Naive B cell (primary cell): ENCODE measurements at regions not wholly inside any gene's neighbourhood (a gene's known extent, or its start where the extent isn't known, plus 50 kb on each side); places are given as distances from the start of the nearest gene placed in this dataset.

ENCODE experiments used
- ATAC-seq, 2 donors: fragments of 150-1000 bp; cut with Tn5 transposase; 2 replicates each; pipeline ENCODE4 v1.10.0; 2021; ENCODE audit warnings: low read depth in 2 of 2, mild to moderate bottlenecking in 2 of 2, moderate library complexity in 2 of 2
- DNase-seq: peaks from one replicate; pipeline ENCODE4 v3.0.0; 2022
- H3K27ac Mint-ChIP-seq, 6 donors: one replicate each; pipeline ENCODE4 v1.8.0; 2020 to 2022; ENCODE audit warnings: mild to moderate bottlenecking in 6 of 6, mixed read lengths in 6 of 6, moderate library complexity in 5 of 6, inconsistent platforms in 2 of 6
- H3K27me3 Mint-ChIP-seq, 3 donors: one replicate each; pipeline ENCODE4 v1.8.0; 2021 to 2022; ENCODE audit warnings: mixed read lengths in 3 of 3, mild to moderate bottlenecking in 1 of 3
- H3K36me3 Mint-ChIP-seq, 2 donors: one replicate each; pipeline ENCODE4 v1.8.0; 2020 to 2022; ENCODE audit warnings: mixed read lengths in 2 of 2, inconsistent platforms in 1 of 2, mild to moderate bottlenecking in 1 of 2
- H3K4me1 Mint-ChIP-seq, 3 donors: one replicate each; pipeline ENCODE4 v1.8.0; 2020 to 2022; ENCODE audit warnings: mixed read lengths in 3 of 3, inconsistent platforms in 1 of 3, mild to moderate bottlenecking in 1 of 3, moderate library complexity in 1 of 3
- H3K4me3 Mint-ChIP-seq, 8 donors: one replicate each; pipeline ENCODE4 v1.8.0; 2020 to 2022; ENCODE audit warnings: mild to moderate bottlenecking in 8 of 8, mixed read lengths in 8 of 8, moderate library complexity in 8 of 8, inconsistent platforms in 2 of 8
- H3K9me3 Mint-ChIP-seq, 7 donors: one replicate each; pipeline ENCODE4 v1.8.0; 2020 to 2022; ENCODE audit warnings: mixed read lengths in 7 of 7, mild to moderate bottlenecking in 5 of 7, inconsistent platforms in 2 of 7, moderate library complexity in 1 of 7

DNA sequence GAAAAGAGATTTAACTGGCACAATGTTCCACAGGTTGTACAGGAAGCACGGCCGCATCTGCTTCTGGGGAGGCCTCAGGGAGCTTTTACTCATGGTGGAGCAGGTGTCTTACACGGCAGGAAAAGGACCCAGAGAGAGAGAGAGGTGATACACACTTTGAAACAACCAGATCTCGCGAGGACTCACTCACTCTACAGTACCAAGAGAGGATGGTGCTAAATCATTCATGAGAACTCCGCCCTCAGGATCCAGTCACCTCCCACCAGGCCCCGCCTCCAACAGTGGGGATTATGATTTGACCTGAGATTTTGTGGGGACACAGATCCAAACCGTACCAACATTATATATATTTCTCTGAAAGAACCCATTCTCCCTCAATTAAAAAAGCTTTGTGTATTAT lies 79.7 kb upstream of the DOCK10 start:
- Mint-ChIP-seq H3K27ac (no peak overlapping the region), H3K27me3 (peaks cover 0 to 8% (median 5%) of the 10 kb centered on the region in 3 donors), H3K36me3 (no peaks in the 10 kb centered on the region), H3K4me1 (peaks cover 2 to 5% (median 4%) of the 10 kb centered on the region in 3 donors), H3K9me3 (peaks cover 0 to 5% (median 0%) of the 10 kb centered on the region in 7 donors), H3K4me3 (no peak overlapping the region)
- DNase-seq (no peak), ATAC-seq (no peak)

DNA sequence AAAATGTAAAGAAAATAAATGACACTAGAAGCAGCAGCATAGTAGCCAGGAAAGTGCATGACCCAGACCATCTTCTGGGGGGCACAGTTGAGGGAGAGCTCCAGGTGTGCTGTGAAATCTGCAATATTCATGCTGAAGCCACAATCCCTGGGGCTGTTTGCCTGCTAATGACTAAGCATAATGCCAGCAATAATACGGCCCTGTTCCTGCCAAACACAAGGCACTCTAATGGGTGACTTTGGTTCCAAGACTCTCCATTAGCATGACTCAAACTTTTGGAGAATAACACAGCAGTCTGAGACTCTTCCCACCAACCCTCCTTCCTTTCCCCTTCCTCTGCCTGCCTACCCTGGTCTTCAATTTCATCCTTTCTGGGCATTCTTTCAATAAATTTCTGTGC lies 77.9 kb upstream of the DOCK10 start:
- Mint-ChIP-seq H3K4me3 (no peak overlapping the region), H3K9me3 (peaks cover 0 to 8% (median 0%) of the 10 kb centered on the region in 7 donors), H3K27me3 (peaks cover 0 to 8% (median 0%) of the 10 kb centered on the region in 3 donors), H3K36me3 (no peaks in the 10 kb centered on the region), H3K27ac (peak overlapping the region in 1 of 6 donors; percentile 35), H3K4me1 (peaks cover 9 to 10% (median 9%) of the 10 kb centered on the region in 3 donors)
- ATAC-seq (no peak), DNase-seq (no peak)

DNA sequence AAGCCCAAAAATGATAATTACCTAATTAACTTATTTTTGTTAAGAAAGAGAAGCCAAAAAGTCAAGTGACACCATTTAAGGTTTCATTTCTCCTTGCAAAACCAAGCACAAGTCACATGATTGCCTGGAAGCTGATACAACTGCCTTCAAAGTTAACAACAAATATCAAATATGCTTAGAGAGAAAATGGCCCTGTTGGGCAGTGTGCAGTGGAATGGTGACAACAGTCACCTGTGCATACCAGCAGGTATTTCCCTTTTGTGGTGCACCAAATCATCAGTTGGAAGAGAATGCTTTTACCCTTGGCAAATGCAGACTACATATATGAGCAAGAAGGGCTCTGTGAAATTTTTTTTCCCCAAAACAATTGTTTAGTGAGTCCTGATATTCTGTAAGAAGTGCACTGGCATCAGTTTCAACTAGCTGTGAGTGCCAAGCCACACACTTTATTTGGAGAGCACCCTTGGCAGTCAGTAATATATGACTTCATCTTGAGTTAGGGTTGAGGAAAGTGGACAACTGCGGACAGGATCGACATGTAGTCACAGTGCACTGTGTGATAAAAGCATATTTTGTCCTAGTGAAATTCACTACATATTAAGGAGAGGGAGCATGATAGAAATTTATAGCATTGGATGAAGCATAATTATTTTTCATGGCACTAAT lies 74.9 kb upstream of the DOCK10 start:
- no peak for ATAC-seq
- no peak for DNase-seq

DNA sequence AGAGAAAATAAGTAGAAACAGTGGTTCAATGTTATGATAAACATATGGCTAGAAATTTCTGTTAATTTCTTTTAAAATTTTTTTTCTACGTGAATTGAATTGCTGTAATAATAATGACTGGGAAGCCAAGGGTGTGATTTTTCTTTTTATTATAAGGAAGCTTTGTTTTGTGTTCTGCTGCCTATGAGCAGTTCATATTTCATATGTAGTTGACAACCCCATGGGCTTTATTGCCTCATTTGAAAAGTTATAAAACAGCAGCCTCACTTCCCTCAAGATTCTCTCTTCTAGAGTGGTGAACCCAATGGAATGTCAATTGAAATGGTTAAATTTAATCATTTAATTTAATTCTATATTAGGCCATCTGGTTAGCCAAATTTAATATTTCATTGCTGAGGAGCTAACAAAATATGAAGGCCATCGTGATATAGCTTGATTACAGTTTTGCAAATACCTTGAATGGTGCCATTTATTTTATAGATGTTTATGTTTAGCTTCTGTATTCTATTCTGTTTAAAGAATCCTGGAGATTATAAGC lies 72.6 kb upstream of the DOCK10 start:
- Mint-ChIP-seq H3K27ac (no peak overlapping the region), H3K27me3 (peaks cover 0 to 8% (median 0%) of the 10 kb centered on the region in 3 donors), H3K4me1 (peaks cover 13 to 25% (median 22%) of the 10 kb centered on the region in 3 donors), H3K36me3 (no peaks in the 10 kb centered on the region), H3K9me3 (peaks cover 0 to 3% (median 0%) of the 10 kb centered on the region in 7 donors), H3K4me3 (no peak overlapping the region)
- no peak for ATAC-seq
- no peak for DNase-seq

More for the DNA sequence above, 74.9 kb upstream of the DOCK10 start:
- peaks cover 11 to 19% (median 18%) of the 10 kb centered on the region in 3 donors for H3K4me1 Mint-ChIP-seq
- H3K9me3 Mint-ChIP-seq, result peaks cover 0 to 3% (median 0%) of the 10 kb centered on the region in 7 donors
- H3K27ac Mint-ChIP-seq, result peak overlapping the region in 1 of 6 donors; percentile 56
- peaks cover 0 to 8% (median 0%) of the 10 kb centered on the region in 3 donors for H3K27me3 Mint-ChIP-seq
- H3K4me3 Mint-ChIP-seq, result no peak overlapping the region
- no peaks in the 10 kb centered on the region for H3K36me3 Mint-ChIP-seq

DNA sequence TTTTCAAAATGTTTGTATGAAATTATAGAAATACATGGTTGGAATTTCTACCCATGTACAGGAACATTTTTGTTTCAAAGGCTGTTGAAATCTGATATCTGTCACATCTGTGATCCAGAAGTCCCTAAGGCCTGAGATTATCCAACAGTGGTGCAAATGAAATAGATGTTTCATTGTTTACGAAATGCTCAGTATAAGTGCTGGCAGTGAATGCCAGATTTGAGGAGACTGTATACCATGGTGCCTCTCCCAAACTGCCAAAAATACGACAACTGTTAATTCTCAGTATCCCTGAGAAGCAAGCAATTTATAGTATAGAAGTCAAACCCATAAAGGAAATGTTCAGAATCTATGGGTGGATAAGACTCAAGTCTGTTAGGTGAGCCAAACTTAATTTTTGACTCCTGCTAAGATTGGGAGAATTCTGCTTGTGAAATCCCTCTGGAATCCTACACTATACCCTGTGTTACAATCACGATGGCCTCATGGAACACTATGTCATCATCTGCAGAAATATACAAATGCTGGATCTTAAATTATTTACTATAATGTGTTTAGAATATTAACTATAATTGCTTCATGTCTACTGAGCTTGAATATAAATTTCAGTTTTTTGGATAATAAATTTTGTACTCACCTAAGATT lies 71.2 kb upstream of the DOCK10 start:
- Mint-ChIP-seq H3K36me3 (no peaks in the 10 kb centered on the region), H3K27ac (no peak overlapping the region), H3K9me3 (peaks cover 0 to 3% (median 0%) of the 10 kb centered on the region in 7 donors), H3K4me3 (no peak overlapping the region), H3K27me3 (peaks cover 0 to 8% (median 6%) of the 10 kb centered on the region in 3 donors), H3K4me1 (peaks cover 13 to 25% (median 22%) of the 10 kb centered on the region in 3 donors)
- ATAC-seq (no peak), DNase-seq (no peak)

DNA sequence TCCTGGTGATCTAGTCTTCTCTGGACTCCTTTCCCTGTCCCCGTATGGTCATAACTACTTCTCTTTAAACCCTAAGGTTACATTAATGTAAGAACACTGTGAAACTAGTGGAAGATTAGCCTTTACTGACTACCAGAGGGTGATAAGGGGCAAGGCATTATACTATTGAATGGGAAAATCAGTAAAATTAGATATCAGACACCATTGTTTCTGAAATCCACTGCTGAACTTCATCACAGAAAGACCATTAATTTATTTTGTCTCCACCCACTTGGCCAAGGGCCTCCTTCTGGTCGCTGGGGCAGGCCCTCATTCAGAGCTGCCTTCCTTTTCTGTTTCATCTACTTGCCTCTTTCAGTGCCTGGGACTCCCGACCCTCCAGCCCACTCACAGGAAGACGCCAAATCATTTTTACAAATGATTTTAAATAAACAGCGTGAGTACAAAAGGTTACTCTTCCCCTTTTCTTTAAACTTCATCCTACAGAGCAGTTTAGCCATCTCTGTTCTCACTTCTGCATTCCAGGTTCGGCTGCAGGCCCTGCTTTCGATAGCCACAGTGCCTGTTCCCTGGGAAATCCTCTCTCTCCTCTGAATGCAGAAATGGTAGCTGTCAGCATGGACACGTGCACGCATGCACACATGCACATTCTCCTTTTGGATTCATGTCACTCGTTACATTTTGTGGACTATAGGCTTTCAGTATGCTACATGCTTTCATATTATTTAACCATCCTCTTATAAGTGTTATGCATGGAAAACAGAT lies 70.3 kb upstream of the DOCK10 start:
- peak overlapping the region; percentile 7 to 93 (median 62) for H3K27ac Mint-ChIP-seq
- H3K4me1 Mint-ChIP-seq, result peaks cover 13 to 25% (median 22%) of the 10 kb centered on the region in 3 donors
- H3K4me3 Mint-ChIP-seq, result peak overlapping the region in 5 of 8 donors; percentile 2 to 40 (median 21)
- no peaks in the 10 kb centered on the region for H3K36me3 Mint-ChIP-seq
- peaks cover 0 to 8% (median 6%) of the 10 kb centered on the region in 3 donors for H3K27me3 Mint-ChIP-seq
- peak; percentile 65 to 84 for ATAC-seq
- peaks cover 0 to 3% (median 0%) of the 10 kb centered on the region in 7 donors for H3K9me3 Mint-ChIP-seq
- peak; percentile 18 for DNase-seq

DNA sequence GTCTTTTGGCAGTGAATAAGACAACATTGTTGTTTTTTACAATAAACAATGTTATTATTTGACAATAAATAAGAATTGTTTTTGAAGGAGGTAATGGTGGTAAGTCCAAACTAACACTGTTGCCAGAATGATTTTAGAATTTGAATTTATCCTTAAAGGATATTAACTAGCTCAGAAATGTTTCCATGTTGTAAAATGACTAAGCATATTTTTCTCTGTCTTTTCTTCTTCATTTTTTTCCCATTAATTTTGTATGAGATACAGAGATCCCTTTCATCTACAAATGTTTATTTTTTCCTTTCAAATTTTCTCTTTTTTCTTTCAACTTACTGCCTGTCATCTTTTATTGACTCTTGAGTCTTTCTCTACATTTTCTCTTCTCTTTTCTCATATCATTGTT lies 66.5 kb upstream of the DOCK10 start:
- no peak for ATAC-seq
- H3K27ac Mint-ChIP-seq, result no peak overlapping the region
- peaks cover 0 to 4% of the 10 kb centered on the region in 2 donors for H3K36me3 Mint-ChIP-seq
- peaks cover 9 to 16% (median 11%) of the 10 kb centered on the region in 3 donors for H3K4me1 Mint-ChIP-seq
- no peaks in the 10 kb centered on the region for H3K9me3 Mint-ChIP-seq
- DNase-seq, result no peak
- peaks cover 4 to 9% (median 6%) of the 10 kb centered on the region in 3 donors for H3K27me3 Mint-ChIP-seq
- no peak overlapping the region for H3K4me3 Mint-ChIP-seq

DNA sequence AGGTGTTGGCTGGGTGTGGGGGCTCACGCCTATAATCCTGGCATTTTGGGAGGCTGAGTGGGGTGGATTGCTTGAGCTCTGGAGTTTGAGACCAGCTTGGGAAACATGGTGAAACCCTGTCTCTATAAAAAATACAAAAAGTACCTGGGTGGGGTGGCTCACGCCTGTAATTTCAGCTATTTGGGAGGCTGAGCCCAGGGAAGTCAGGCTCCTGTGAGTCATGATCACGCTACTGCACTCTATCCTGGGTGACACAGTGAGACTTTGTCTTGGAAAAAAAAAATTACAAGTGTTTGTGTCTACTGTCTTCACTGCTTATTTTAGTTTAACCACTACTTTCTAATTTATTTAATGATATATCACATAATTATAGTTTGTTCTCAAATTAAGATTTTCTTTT lies 62.7 kb upstream of the DOCK10 start:
- H3K4me1 Mint-ChIP-seq, result no peaks in the 10 kb centered on the region
- no peaks in the 10 kb centered on the region for H3K9me3 Mint-ChIP-seq
- H3K36me3 Mint-ChIP-seq, result peaks cover 0 to 4% of the 10 kb centered on the region in 2 donors
- ATAC-seq (no peak), DNase-seq (no peak)
- no peak overlapping the region for H3K4me3 Mint-ChIP-seq
- H3K27me3 Mint-ChIP-seq, result peaks cover 6 to 9% (median 9%) of the 10 kb centered on the region in 3 donors
- no peak overlapping the region for H3K27ac Mint-ChIP-seq

DNA sequence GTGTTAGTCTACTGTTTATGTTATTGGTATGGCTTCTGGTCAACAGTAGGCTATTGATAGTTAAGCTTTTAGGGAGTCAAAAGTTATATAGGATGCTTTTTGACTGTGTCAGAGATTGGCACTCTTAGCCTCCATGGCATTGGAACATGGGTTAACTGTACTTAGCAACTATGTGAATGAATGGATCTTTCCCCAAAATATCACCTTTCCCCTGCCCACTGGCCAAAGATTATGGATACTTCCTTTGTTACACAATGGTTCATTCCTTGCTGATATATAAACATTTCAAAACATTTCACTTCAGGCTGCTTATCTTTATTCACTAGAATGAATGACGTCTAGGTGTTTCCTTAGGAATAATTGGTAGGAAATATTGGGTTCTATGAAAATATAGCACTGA lies 62.1 kb upstream of the DOCK10 start:
- Mint-ChIP-seq H3K4me3 (no peak overlapping the region), H3K9me3 (no peaks in the 10 kb centered on the region), H3K27me3 (peaks cover 5 to 9% (median 9%) of the 10 kb centered on the region in 3 donors), H3K36me3 (peaks cover 0 to 4% of the 10 kb centered on the region in 2 donors), H3K27ac (no peak overlapping the region), H3K4me1 (no peaks in the 10 kb centered on the region)
- no peak for DNase-seq
- no peak for ATAC-seq

DNA sequence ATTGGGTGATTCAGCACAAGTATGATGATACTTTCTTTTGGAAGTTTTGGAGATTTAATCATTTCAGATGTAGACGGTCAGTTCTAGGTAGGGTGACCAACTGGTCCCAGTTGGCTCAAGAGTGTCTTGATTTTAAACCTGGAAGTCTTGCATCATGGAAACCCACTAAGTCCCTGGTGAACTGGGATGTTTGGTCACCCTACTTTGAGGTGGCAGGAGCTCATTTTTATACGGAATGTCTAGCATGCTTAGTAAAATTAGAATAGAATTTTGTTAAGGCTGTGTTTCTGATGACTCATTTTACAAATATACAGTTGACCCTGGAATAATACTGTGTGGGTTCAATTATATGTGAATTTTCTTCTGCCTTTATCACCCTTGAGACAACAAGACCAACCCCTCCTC lies 61.5 kb upstream of the DOCK10 start:
- DNase-seq (no peak), ATAC-seq (no peak)
- no peak overlapping the region for H3K4me3 Mint-ChIP-seq
- no peak overlapping the region for H3K27ac Mint-ChIP-seq
- H3K27me3 Mint-ChIP-seq, result peaks cover 0 to 9% (median 9%) of the 10 kb centered on the region in 3 donors
- H3K4me1 Mint-ChIP-seq, result no peaks in the 10 kb centered on the region
- H3K9me3 Mint-ChIP-seq, result no peaks in the 10 kb centered on the region
- H3K36me3 Mint-ChIP-seq, result peaks cover 0 to 4% of the 10 kb centered on the region in 2 donors

DNA sequence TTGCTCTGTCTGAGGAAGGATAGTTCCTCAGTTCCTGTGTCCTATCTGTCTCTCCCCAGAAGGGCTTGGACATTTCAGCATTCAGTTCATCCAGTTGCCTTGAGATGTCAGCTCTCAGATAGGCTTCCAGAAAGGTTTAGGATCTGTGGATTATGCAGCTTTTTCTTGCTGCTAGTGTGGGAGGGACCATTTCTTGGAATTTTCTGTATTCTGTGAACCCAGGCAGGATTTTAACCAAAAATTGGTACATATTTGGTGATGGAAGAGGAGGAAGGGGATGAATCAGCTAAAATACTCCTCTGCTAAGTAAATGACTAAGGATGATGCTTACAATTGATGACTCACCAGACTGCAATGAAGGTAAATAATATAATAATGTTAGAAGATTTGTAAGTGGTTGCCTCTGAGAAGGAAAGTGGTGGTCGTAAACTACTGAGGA lies 58.6 kb upstream of the DOCK10 start:
- DNase-seq (no peak), ATAC-seq (no peak)
- peaks cover 0 to 14% (median 0%) of the 10 kb centered on the region in 7 donors for H3K9me3 Mint-ChIP-seq
- no peaks in the 10 kb centered on the region for H3K4me1 Mint-ChIP-seq
- H3K4me3 Mint-ChIP-seq, result no peak overlapping the region
- peaks cover 0 to 9% (median 5%) of the 10 kb centered on the region in 3 donors for H3K27me3 Mint-ChIP-seq
- peaks cover 0 to 3% of the 10 kb centered on the region in 2 donors for H3K36me3 Mint-ChIP-seq
- H3K27ac Mint-ChIP-seq, result no peak overlapping the region

DNA sequence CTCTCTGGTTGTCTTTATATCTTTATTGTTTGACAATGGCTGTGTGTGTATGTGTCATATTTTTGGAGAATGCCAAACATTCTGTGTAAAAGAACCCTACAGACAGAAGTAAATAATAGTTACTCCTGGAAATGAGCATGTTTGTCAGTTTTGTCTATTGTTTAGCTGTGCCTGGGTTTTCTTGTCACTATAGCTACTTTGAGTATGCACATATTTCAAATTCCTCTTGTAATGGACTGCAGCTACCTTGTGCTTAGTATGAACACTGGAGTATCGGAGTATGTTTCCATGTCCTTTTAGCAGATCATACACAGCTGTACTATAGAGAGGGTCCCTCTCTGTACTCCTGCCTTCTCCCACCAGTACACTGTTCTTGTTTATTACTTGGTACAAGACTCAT lies 58.0 kb upstream of the DOCK10 start:
- H3K36me3 Mint-ChIP-seq, result no peaks in the 10 kb centered on the region
- H3K4me1 Mint-ChIP-seq, result no peaks in the 10 kb centered on the region
- H3K4me3 Mint-ChIP-seq, result no peak overlapping the region
- ATAC-seq (no peak), DNase-seq (no peak)
- H3K27ac Mint-ChIP-seq, result no peak overlapping the region
- peaks cover 0 to 14% (median 2%) of the 10 kb centered on the region in 7 donors for H3K9me3 Mint-ChIP-seq
- H3K27me3 Mint-ChIP-seq, result peaks cover 0 to 9% (median 4%) of the 10 kb centered on the region in 3 donors

DNA sequence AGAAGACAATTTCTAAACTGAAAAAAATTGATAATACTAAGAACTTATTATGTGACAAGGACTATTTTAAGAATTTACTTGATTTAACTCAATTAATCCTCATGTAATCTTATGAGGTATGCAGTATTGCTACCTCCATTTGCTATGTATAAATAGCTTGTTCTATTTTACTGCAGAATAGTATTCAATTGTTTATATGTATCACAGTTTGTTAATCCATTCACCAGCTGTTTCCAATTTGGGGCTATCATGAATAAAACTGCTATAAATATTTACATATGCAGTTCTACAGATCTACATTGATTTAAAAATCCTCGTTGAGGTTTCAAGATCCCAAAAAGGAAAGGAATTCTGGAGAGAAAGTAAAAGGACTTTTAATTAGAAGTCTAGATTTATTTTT lies 54.8 kb upstream of the DOCK10 start:
- no peak overlapping the region for H3K4me3 Mint-ChIP-seq
- DNase-seq (no peak), ATAC-seq (no peak)
- no peaks in the 10 kb centered on the region for H3K36me3 Mint-ChIP-seq
- peaks cover 13 to 22% (median 17%) of the 10 kb centered on the region in 3 donors for H3K27me3 Mint-ChIP-seq
- H3K4me1 Mint-ChIP-seq, result no peaks in the 10 kb centered on the region
- H3K27ac Mint-ChIP-seq, result no peak overlapping the region
- peaks cover 0 to 19% (median 5%) of the 10 kb centered on the region in 7 donors for H3K9me3 Mint-ChIP-seq
